Mammary epithelial cell (primary cell): ENCODE measurements at regions not wholly inside any gene's neighbourhood (a gene's known extent, or its start where the extent isn't known, plus 50 kb on each side); places are given as distances from the start of the nearest gene placed in this dataset.

Experiments used
- EZH2 ChIP-seq: IDR thresholded peaks from 2 replicates; pipeline ENCODE4 v1.6.1; 2012; ENCODE audit warnings: low read length, inconsistent platforms, borderline replicate concordance
- TF ChIP-seq, protein P1 (sequence below), 2 donors: IDR thresholded peaks in 1 of 2; conservative IDR thresholded peaks in 1 of 2; 2 replicates each; pipeline ENCODE4 v1.5.1; 2011 to 2012; ENCODE audit warnings: inconsistent platforms in 2 of 2, low read length in 2 of 2, mild to moderate bottlenecking in 2 of 2, control low read depth in 1 of 2, low read depth in 1 of 2; ENCODE audit not compliant: insufficient read depth in 1 of 2; ENCODE audit errors: extremely low read depth in 1 of 2

DNA sequence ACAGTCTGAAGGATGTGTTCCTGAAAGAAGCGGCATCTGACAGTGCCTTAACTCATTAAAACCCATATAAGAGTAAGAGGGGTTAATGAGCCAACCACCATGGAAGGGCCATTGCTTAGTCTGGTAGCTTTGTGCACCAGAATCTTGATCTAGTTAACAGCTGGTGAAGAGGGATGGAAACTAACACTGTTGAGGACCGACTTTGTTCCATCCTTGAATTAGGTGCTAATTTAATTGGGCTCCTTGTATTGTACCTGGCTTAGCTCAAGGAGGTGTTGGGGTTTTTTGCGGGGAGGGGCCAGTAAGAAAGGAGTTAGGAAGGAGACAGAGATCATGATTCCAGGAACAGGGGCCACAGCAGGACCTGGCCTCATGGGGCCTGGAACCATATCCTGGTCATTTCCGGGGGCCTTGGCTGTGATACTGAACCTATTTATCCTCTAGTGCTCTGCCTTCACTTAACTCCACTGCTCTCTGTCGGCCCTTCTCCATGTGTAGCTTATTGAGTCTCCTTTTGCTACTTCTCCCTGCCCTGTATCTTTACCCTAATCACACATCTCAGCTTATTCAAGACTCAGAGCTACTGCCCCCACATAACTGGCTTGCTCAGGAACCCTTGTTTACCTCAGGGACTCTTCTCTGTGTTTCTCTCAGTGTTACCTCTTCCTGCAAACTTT, 93.0 kb downstream of the RPL22L1 start:
- TF ChIP-seq, protein P1, sequence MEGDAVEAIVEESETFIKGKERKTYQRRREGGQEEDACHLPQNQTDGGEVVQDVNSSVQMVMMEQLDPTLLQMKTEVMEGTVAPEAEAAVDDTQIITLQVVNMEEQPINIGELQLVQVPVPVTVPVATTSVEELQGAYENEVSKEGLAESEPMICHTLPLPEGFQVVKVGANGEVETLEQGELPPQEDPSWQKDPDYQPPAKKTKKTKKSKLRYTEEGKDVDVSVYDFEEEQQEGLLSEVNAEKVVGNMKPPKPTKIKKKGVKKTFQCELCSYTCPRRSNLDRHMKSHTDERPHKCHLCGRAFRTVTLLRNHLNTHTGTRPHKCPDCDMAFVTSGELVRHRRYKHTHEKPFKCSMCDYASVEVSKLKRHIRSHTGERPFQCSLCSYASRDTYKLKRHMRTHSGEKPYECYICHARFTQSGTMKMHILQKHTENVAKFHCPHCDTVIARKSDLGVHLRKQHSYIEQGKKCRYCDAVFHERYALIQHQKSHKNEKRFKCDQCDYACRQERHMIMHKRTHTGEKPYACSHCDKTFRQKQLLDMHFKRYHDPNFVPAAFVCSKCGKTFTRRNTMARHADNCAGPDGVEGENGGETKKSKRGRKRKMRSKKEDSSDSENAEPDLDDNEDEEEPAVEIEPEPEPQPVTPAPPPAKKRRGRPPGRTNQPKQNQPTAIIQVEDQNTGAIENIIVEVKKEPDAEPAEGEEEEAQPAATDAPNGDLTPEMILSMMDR (conservative IDR thresholded peaks at IDR 0.05 in 1 of 2, IDR thresholded peaks at IDR 0.05 in 1 of 2; ENCODE audit: extremely low read depth in 1 of 2, insufficient read depth in 1 of 2, low read depth in 1 of 2, low read length in 2 of 2): no peak
- TF ChIP-seq EZH2: no peak
